IMR-90 (cell line): ENCODE measurements at regions not wholly inside any gene's neighbourhood (a gene's known extent, or its start where the extent isn't known, plus 50 kb on each side); places are given as distances from the start of the nearest gene placed in this dataset.

Experiments
- ATAC-seq: fragments of 200-7000 bp; cut with Tn5 transposase; 2 replicates; pipeline ENCODE4 v1.9.1; 2020; ENCODE audit warnings: low read depth, mild to moderate bottlenecking, moderate library complexity
- BruUV-seq: library from RNA; stranded (reverse); fragments of 400-500 nt; replicated peaks from 2 replicates; lab custom pipeline; 2021; lab: Mats Ljungman, UMichigan
- CTCF ChIA-PET: fragments of 300-600 bp; formaldehyde crosslinking; extraction: SDS; loops from one replicate; lab custom pipeline; 2021; ENCODE audit warnings: antibody characterized with exemption; lab: Yijun Ruan, JAX
- POLR2A ChIA-PET: fragments of 300-600 bp; sonication (Branson Sonifier 250); formaldehyde crosslinking; loops from one replicate; lab custom pipeline; 2022; ENCODE audit warnings: antibody characterized with exemption; ENCODE audit not compliant: unreplicated experiment; lab: Charles Lee
- DNase-seq: peaks from one replicate; pipeline ENCODE4 v3.0.0; 2013
- H2AFZ ChIP-seq: replicated peaks from 2 replicates; pipeline ENCODE3; 2013; ENCODE audit warnings: low read length, mild to moderate bottlenecking; ENCODE audit not compliant: poor library complexity
- H2AK5ac ChIP-seq: 2 replicates; pipeline ENCODE4 v1.6.1; 2013; ENCODE audit warnings: low read depth, low read length, inconsistent platforms
- H2AK9ac ChIP-seq: replicated peaks from 2 replicates; pipeline ENCODE3; 2013; ENCODE audit warnings: mild to moderate bottlenecking, low read depth, low read length, moderate library complexity; ENCODE audit not compliant: poor library complexity
- H2BK120ac ChIP-seq: 2 replicates; pipeline ENCODE4 v1.6.1; 2013; ENCODE audit warnings: low read depth, low read length, inconsistent platforms
- H2BK15ac ChIP-seq: 3 replicates; pipeline ENCODE4 v1.6.1; 2013; ENCODE audit warnings: low read depth, low read length, inconsistent platforms
- H2BK20ac ChIP-seq: 2 replicates; pipeline ENCODE4 v1.6.1; 2013; ENCODE audit warnings: low read depth, mild to moderate bottlenecking, inconsistent platforms, low read length, moderate library complexity
- H2BK5ac ChIP-seq: 2 replicates; pipeline ENCODE4 v1.6.1; 2013; ENCODE audit warnings: mild to moderate bottlenecking, low read depth, low read length, inconsistent platforms; ENCODE audit not compliant: poor library complexity, severe bottlenecking
- H3K14ac ChIP-seq: replicated peaks from 2 replicates; pipeline ENCODE4 v1.6.1; 2013; ENCODE audit warnings: low read depth, low read length, inconsistent platforms
- H3K18ac ChIP-seq: 2 replicates; pipeline ENCODE4 v1.6.1; 2013; ENCODE audit warnings: low read depth, low read length, control low read depth
- H3K23ac ChIP-seq: 2 replicates; pipeline ENCODE4 v1.6.1; 2013; ENCODE audit warnings: low read depth, low read length, inconsistent platforms
- H3K27ac ChIP-seq: 2 replicates; pipeline ENCODE4 v1.5.1; 2013; ENCODE audit warnings: mild to moderate bottlenecking, control low read depth, low read length; ENCODE audit not compliant: insufficient read depth
- H3K27me3 ChIP-seq: 2 replicates; pipeline ENCODE4 v1.6.1; 2013; ENCODE audit warnings: low read length; ENCODE audit not compliant: control insufficient read depth, insufficient read depth
- H3K36me3 ChIP-seq: 2 replicates; pipeline ENCODE4 v1.6.1; 2013; ENCODE audit warnings: low read length, mixed read lengths; ENCODE audit not compliant: control insufficient read depth, insufficient read depth
- H3K4ac ChIP-seq: 2 replicates; pipeline ENCODE4 v1.6.1; 2013; ENCODE audit warnings: low read depth, low read length, inconsistent platforms
- H3K4me1 ChIP-seq: 2 replicates; pipeline ENCODE4 v1.6.1; 2013; ENCODE audit warnings: low read length, mixed read lengths; ENCODE audit not compliant: control insufficient read depth, insufficient read depth
- H3K4me2 ChIP-seq: 2 replicates; pipeline ENCODE4 v1.6.1; 2013; ENCODE audit warnings: low read depth, mild to moderate bottlenecking, control low read depth, low read length, moderate library complexity
- H3K4me3 ChIP-seq: 2 replicates; pipeline ENCODE4 v1.5.1; 2013; ENCODE audit warnings: low read depth, mild to moderate bottlenecking, control low read depth, low read length, moderate library complexity; ENCODE audit not compliant: insufficient read depth
- H3K56ac ChIP-seq: 2 replicates; pipeline ENCODE4 v1.6.1; 2013; ENCODE audit warnings: low read length, inconsistent platforms; ENCODE audit not compliant: insufficient read depth; ENCODE audit errors: extremely low read depth
- H3K79me1 ChIP-seq, 2 experiments: 2 replicates each; pipeline ENCODE4 v1.6.1; 2013; ENCODE audit warnings: low read length in 2 of 2, inconsistent platforms in 1 of 2, low read depth in 1 of 2
- H3K9ac ChIP-seq: 2 replicates; pipeline ENCODE4 v1.6.1; 2013; ENCODE audit warnings: low read depth, low read length, control low read depth
- H3K9me1 ChIP-seq: 2 replicates; pipeline ENCODE4 v1.6.1; 2013; ENCODE audit warnings: low read length, inconsistent platforms; ENCODE audit not compliant: insufficient read depth
- H3K9me3 ChIP-seq: 2 replicates; pipeline ENCODE4 v1.6.1; 2013; ENCODE audit warnings: low read length; ENCODE audit not compliant: control insufficient read depth, insufficient read depth
- H4K20me1 ChIP-seq: 2 replicates; pipeline ENCODE4 v1.6.1; 2013; ENCODE audit warnings: low read length, inconsistent platforms; ENCODE audit not compliant: insufficient read depth
- H4K5ac ChIP-seq: 2 replicates; pipeline ENCODE4 v1.6.1; 2013; ENCODE audit warnings: mild to moderate bottlenecking, low read depth, low read length, control low read depth
- H4K8ac ChIP-seq, 2 experiments: 2 replicates each; pipeline ENCODE4 v1.6.1; 2013; ENCODE audit warnings: low read depth in 2 of 2, low read length in 2 of 2, control low read depth in 1 of 2, inconsistent platforms in 1 of 2
- H4K91ac ChIP-seq: 2 replicates; pipeline ENCODE4 v1.6.1; 2013; ENCODE audit warnings: low read depth, low read length, inconsistent platforms; ENCODE audit not compliant: insufficient read depth
- CHD1 ChIP-seq: IDR thresholded peaks from 2 replicates; pipeline ENCODE4 v1.6.1; 2012; ENCODE audit warnings: low read depth, low read length, improper control_type of control experiment
- MAFK ChIP-seq: IDR thresholded peaks from 2 replicates; pipeline ENCODE4 v1.6.1; 2012; ENCODE audit warnings: low read depth, low read length, improper control_type of control experiment
- MAZ ChIP-seq: IDR thresholded peaks from 2 replicates; pipeline ENCODE4 v1.6.1; 2012; ENCODE audit warnings: low read depth, mild to moderate bottlenecking, low read length, improper control_type of control experiment, moderate library complexity, borderline replicate concordance
- MXI1 ChIP-seq: IDR thresholded peaks from 2 replicates; pipeline ENCODE4 v1.6.1; 2012; ENCODE audit warnings: low read depth, mild to moderate bottlenecking, low read length, moderate library complexity, borderline replicate concordance
- NFE2L2 ChIP-seq: fragments of 150-350 bp; IDR thresholded peaks from 2 replicates; pipeline ENCODE4 v1.6.1; 2016; ENCODE audit warnings: low read depth, mild to moderate bottlenecking, low read length
- RAD21 ChIP-seq: IDR thresholded peaks from 2 replicates; pipeline ENCODE4 v1.6.1; 2012; ENCODE audit warnings: low read length, improper control_type of control experiment
- RFX5 ChIP-seq: IDR thresholded peaks from 2 replicates; pipeline ENCODE4 v1.8.0; 2012; ENCODE audit warnings: low read depth, mild to moderate bottlenecking, low read length, moderate library complexity
- SMC3 ChIP-seq: fragments of 150-350 bp; IDR thresholded peaks from 2 replicates; pipeline ENCODE4 v1.6.1; 2016; ENCODE audit warnings: low read depth, mild to moderate bottlenecking, antibody characterized with exemption, low read length, moderate library complexity
- WGBS, 2 experiments: methylation state at CpG; one replicate each; pipeline versions ENCODE4 v1.1.5 to v1.1.7; 2013; ENCODE audit warnings: missing lambda C conversion rate in 2 of 2; ENCODE audit not compliant: insufficient read length in 1 of 2; ENCODE audit errors: extremely low coverage in 2 of 2; 5-methylcytosine and 5-hydroxymethylcytosine counted together
- dilution Hi-C: fragments of 300-500 bp; cut with HindIII; formaldehyde crosslinking; loops from one replicate; pipeline ENCODE4 v1.14.3; 2018; ENCODE audit warnings: low sequenced_read_pairs; ENCODE audit not compliant: unreplicated experiment
- in situ Hi-C: fragments of 300-500 bp; cut with MboI; formaldehyde crosslinking; loops from 3 replicates; pipeline ENCODE4 v1.14.3; 2019; ENCODE audit warnings: low sequenced_read_pairs, inconsistent platforms, mixed read lengths
- intact Hi-C: fragments of 100-400 bp; cut with micrococcal nuclease; formaldehyde crosslinking; loops from 2 replicates; pipeline ENCODE4 v1.10.0; 2022

- dilution Hi-C loops (no loop called here), in situ Hi-C loops (no loop called here), intact Hi-C loops (no loop called here)
- H2AK5ac ChIP-seq, result 0 out of 2 replicates have a peak overlapping the region, but pooled peaks have one; percentile 3
- H3K36me3 ChIP-seq, result no peaks in the 10 kb centered on the region
- H2AFZ ChIP-seq, result no peak overlapping the region
- no peak for TF ChIP-seq CHD1
- no peak for TF ChIP-seq MAZ
- no peak for TF ChIP-seq SMC3
- no peak for TF ChIP-seq MXI1
- TF ChIP-seq NFE2L2, result no peak
- TF ChIP-seq MAFK, result no peak
- no peak for TF ChIP-seq RAD21
- no peak for TF ChIP-seq RFX5
- H3K56ac ChIP-seq, result no peak overlapping the region
- H2BK20ac ChIP-seq, result no peak overlapping the region
- no peak overlapping the region for H2BK5ac ChIP-seq
- H3K9ac ChIP-seq, result no peak overlapping the region
- H4K5ac ChIP-seq, result no peak overlapping the region
- no peak overlapping the region for H3K4me2 ChIP-seq
- H3K79me1 ChIP-seq, result no peaks in the 10 kb centered on the region
- H2AK9ac ChIP-seq, result no peak overlapping the region
- H3K27ac ChIP-seq, result no peak overlapping the region
- H3K18ac ChIP-seq, result no peak overlapping the region
- ChIA-PET POLR2A (no interaction called here), CTCF (interaction anchor here (1.7 kb wide), 1 partner anchor 77 kb away, joined by 4 read pairs; no protein-coding TSS in a partner anchor)
- no peak for DNase-seq
- H3K14ac ChIP-seq, result no peak overlapping the region
- H3K23ac ChIP-seq, result no peak overlapping the region
- no peak for ATAC-seq
- H3K9me1 ChIP-seq, result peaks cover 11% of the 10 kb centered on the region
- 90% methylated on average over 3 of the region's 5 CpGs; no CpG with 5 or more reads in 1 of the 2 experiments for WGBS, 2 experiments
- no peak overlapping the region for H4K8ac ChIP-seq
- 0 out of 2 replicates have a peak overlapping the region, but pooled peaks have one; percentile 7 for H4K91ac ChIP-seq
- H4K20me1 ChIP-seq, result no peaks in the 10 kb centered on the region
- no peaks in the 10 kb centered on the region for H3K27me3 ChIP-seq
- no peak overlapping the region for H3K4me3 ChIP-seq
- H2BK120ac ChIP-seq, result no peak overlapping the region
- no peak overlapping the region for H3K4ac ChIP-seq
- peaks cover 15% of the 10 kb centered on the region for H3K4me1 ChIP-seq
- H3K9me3 ChIP-seq, result no peaks in the 10 kb centered on the region
- 0 out of 3 replicates have a peak overlapping the region, but pooled peaks have one; percentile 42 for H2BK15ac ChIP-seq
- BruUV-seq, result no TSS peak
These were observed 158.1 kb downstream of the TTC32 start for GRCh38 chr2:19743641-19744040.
